BJ (cell line): ENCODE measurements at regions not wholly inside any gene's neighbourhood (a gene's known extent, or its start where the extent isn't known, plus 50 kb on each side); places are given as distances from the start of the nearest gene placed in this dataset.

ENCODE experiments used
- CTCF ChIA-PET: fragments of 350-600 bp; formaldehyde crosslinking; extraction: SDS; loops from one replicate; lab custom pipeline; 2021; ENCODE audit warnings: antibody characterized with exemption, inconsistent platforms; lab: Yijun Ruan, JAX
- POLR2A ChIA-PET: fragments of 300-600 bp; sonication (Branson Sonifier 250); formaldehyde crosslinking; extraction: SDS; loops from one replicate; lab custom pipeline; 2021; ENCODE audit warnings: antibody characterized with exemption; lab: Charles Lee
- DNase-seq: peaks from one replicate; pipeline ENCODE4 v3.0.0-alpha.2; 2011; ENCODE audit warnings: low read depth
- H3K27me3 ChIP-seq: 2 replicates; pipeline ENCODE4 v1.6.0; 2011; ENCODE audit warnings: low read length; ENCODE audit not compliant: control insufficient read depth, insufficient read depth
- H3K36me3 ChIP-seq: 2 replicates; pipeline ENCODE4 v1.5.1; 2011; ENCODE audit warnings: low read length; ENCODE audit not compliant: control insufficient read depth, insufficient read depth
- H3K4me3 ChIP-seq: 2 replicates; pipeline ENCODE4 v1.5.1; 2011; ENCODE audit warnings: low read depth, mild to moderate bottlenecking, control low read depth, low read length
- TF ChIP-seq, protein P1 (sequence below): IDR thresholded peaks from 2 replicates; pipeline ENCODE4 v1.5.1; 2011; ENCODE audit warnings: low read depth, mild to moderate bottlenecking, control low read depth, inconsistent platforms, low read length, moderate library complexity; ENCODE audit not compliant: insufficient read depth

DNA sequence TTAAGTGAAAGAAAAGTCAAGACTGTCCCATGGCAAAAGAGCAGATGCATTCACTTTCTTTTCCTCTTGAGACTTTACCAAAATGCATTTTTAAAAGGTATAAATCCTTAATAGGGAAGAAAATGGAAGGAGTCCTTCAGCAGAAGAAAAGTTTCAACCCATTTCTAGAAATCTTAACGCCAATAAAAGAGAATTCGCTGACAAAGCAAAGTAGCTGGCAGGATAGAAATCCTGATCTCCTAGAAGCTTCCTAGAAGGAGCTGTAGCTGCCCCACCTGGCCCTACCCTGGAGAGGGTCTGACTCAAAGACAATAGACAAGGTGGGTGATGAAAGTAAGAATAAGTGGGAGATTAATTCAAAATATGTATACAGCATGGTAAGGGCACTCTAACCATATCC is 144.9 kb upstream of the PKDCC start:
- Histone ChIP-seq H3K4me3 (no peak overlapping the region), H3K36me3 (no peaks in the 10 kb centered on the region), H3K27me3 (peaks cover 2% of the 10 kb centered on the region; the same call in 1 of the 2 replicates)
- POLR2A ChIA-PET, result no interaction called here
- TF ChIP-seq, protein P1, sequence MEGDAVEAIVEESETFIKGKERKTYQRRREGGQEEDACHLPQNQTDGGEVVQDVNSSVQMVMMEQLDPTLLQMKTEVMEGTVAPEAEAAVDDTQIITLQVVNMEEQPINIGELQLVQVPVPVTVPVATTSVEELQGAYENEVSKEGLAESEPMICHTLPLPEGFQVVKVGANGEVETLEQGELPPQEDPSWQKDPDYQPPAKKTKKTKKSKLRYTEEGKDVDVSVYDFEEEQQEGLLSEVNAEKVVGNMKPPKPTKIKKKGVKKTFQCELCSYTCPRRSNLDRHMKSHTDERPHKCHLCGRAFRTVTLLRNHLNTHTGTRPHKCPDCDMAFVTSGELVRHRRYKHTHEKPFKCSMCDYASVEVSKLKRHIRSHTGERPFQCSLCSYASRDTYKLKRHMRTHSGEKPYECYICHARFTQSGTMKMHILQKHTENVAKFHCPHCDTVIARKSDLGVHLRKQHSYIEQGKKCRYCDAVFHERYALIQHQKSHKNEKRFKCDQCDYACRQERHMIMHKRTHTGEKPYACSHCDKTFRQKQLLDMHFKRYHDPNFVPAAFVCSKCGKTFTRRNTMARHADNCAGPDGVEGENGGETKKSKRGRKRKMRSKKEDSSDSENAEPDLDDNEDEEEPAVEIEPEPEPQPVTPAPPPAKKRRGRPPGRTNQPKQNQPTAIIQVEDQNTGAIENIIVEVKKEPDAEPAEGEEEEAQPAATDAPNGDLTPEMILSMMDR, result no peak
- CTCF ChIA-PET, result interaction anchor here (0.6 to 1.5 kb wide), 2 partner anchors 15 to 33 kb away, joined by 4 to 5 read pairs; no protein-coding TSS in a partner anchor
- DNase-seq, result no peak

DNA sequence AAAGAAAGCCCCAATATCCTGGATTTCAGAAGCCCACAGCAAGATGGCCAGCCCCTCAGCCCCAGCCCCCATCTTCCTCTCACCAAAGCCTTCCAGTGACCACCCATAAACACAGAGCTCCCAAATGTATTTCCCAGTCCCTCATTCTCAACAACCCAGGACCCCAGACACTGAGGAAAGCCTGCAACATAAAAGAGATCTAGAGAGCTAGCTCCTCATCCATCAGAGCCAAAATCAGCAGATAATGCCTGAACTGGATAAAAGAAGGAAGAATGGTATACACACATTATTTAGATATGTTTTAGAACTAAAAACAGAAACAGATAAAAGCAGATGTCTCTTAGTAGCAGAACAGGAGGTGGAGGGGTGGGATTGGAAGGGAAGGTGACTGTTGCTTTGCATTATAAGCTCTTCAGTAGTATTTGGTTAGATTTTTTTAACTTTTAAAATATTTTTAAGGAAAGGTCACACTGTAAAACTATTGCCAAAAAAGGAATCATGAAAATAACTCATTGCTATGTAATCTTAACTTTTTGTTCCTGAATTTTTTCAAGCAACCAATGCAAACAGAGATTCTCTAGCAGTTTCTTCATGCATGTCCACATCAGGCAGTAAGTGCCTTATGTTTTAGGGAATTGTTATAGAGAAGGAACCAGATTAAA is 144.2 kb upstream of the PKDCC start:
- H3K4me3 ChIP-seq, result no peak overlapping the region
- no peak for DNase-seq
- H3K27me3 ChIP-seq, result peaks cover 2% of the 10 kb centered on the region; the same call in 1 of the 2 replicates
- TF ChIP-seq, protein P1, result no peak
- H3K36me3 ChIP-seq, result no peaks in the 10 kb centered on the region
- CTCF ChIA-PET, result interaction anchor here (1.5 kb wide), 1 partner anchor 34 kb away, joined by 5 read pairs; no protein-coding TSS in a partner anchor
- POLR2A ChIA-PET, result no interaction called here

DNA sequence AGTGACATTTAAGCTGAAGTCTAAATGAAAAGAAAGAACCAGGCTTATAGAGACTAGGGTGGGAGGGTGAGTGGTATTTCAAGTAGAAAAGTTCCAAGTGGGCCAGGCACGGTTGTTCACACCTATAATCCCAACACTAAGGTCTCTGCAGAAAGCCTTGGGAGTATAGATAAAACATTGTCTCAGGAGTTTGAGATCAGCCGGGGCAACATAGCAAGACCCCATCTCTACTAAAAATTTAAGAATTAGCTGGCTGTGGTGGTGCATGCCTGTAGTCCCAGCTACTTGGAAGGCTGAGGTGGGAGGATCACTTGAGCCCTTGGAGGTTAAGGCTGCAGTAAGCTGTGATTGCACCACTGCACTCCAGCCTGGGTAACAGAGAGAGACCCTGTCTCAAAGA is 143.4 kb upstream of the PKDCC start:
- no peak overlapping the region for H3K4me3 ChIP-seq
- DNase-seq, result no peak
- H3K27me3 ChIP-seq, result peaks cover 2% of the 10 kb centered on the region; the same call in 1 of the 2 replicates
- ChIA-PET POLR2A (no interaction called here), CTCF (interaction anchor here (1.1 to 1.9 kb wide), 4 partner anchors 8 to 51 kb away, joined by 3 to 6 read pairs (median 3); no protein-coding TSS in a partner anchor)
- no peaks in the 10 kb centered on the region for H3K36me3 ChIP-seq
- TF ChIP-seq, protein P1, result no peak

DNA sequence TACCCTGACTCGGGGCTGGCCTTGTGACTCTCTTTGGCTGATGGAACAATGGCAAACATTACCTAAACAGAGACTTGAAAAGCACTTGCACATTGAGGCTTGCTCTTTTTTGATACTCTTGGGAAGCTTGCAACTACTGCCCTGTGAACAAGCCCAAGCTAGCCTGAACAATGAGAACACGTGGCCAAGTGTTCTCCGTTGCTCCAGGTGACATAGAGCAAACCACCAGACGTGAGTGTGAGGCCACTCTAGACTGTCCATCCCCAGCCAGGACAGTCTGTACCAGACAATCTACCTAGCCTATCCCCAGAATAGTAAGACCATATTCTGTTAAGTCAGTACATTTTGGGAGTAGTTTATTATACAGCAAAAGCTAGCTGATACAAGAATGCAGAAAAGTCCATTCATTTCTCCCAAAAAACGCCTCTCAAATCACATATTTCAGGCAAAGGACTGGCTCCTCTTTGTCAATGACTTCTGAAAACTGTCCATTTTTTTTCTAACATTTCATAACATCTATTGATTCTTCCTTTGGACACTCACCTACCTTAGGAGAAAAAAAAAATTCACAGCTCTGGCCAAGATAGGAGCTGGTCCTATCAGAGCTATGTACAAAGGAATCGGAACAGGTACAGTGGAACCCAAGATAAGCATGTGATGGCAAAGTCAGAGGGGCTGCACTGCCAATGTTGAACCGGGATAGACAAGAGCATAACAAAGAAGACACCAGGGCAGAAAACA is 142.1 kb upstream of the PKDCC start:
- no peak for DNase-seq
- POLR2A ChIA-PET, result no interaction called here
- Histone ChIP-seq H3K4me3 (no peak overlapping the region), H3K27me3 (peaks cover 2% of the 10 kb centered on the region; the same call in 1 of the 2 replicates), H3K36me3 (no peaks in the 10 kb centered on the region)
- TF ChIP-seq, protein P1, result no peak
- CTCF ChIA-PET, result interaction anchor here (0.9 to 1.9 kb wide), 6 partner anchors 9 to 52 kb away, joined by 3 to 6 read pairs (median 3); no protein-coding TSS in a partner anchor

DNA sequence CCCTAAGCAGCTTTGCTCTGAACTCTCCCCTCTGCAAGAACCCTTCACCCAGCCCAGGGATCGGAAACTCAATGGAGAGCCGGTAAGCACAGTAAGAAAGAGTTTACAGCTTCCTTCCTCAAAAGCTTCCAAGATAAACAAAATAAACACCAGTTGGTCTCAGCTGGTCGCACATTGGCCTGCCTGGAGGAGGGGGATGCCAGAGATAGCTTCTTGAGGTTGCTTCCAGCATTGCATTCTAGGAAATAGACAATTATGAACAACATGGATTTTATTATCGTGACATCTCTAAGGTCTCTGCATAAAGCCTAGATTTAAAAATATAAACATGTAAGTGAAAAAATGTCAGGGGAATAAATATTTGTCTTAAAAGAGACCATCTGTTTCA is 141.5 kb upstream of the PKDCC start:
- TF ChIP-seq, protein P1, result no peak
- ChIA-PET CTCF (interaction anchor here (0.9 to 1.9 kb wide), 3 partner anchors 10 to 37 kb away, joined by 3 to 6 read pairs (median 4); no protein-coding TSS in a partner anchor), POLR2A (no interaction called here)
- Histone ChIP-seq H3K4me3 (no peak overlapping the region), H3K36me3 (no peaks in the 10 kb centered on the region), H3K27me3 (peaks cover 2% of the 10 kb centered on the region; the same call in 1 of the 2 replicates)
- peak; percentile 39 for DNase-seq
